Pulmonary artery endothelial cell (primary cell): ENCODE measurements at regions not wholly inside any gene's neighbourhood (a gene's known extent, or its start where the extent isn't known, plus 50 kb on each side); places are given as distances from the start of the nearest gene placed in this dataset.

ENCODE experiments used
- DNase-seq: peaks from one replicate; pipeline ENCODE4 v3.0.0-alpha.2; 2011; ENCODE audit warnings: low read depth, low spot score

DNA sequence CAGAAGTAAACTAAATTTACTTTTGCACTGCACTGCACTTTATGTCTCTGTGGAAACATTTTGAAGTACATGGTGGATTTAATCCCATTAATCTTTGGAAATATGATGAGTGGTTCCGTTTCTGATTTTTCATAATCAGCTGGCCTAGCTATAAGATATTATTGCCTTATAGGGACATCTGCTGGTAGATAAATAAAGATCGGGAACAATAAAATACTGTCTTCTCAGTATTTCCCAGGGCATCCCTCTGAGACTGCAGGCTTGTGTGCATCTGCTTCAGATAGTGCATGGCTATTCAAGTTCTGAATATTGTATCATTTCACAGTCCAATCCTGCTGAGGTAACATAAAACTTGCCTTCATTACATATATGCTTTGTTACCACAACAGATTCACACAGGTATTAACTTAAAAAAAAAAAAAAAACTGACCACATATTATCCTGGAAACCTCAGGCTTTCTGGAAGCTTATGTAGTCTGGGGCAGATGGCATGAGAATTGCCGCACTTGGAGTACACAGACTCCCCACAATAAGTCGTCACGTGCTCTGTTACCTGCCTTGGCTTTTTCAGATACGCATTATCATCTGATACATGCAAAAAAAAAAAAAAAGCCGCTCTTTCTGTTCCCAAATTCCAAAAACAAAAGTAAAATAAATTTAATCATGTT is 330.8 kb upstream of the AGTR1 start:
- DNase-seq: no peak

DNA sequence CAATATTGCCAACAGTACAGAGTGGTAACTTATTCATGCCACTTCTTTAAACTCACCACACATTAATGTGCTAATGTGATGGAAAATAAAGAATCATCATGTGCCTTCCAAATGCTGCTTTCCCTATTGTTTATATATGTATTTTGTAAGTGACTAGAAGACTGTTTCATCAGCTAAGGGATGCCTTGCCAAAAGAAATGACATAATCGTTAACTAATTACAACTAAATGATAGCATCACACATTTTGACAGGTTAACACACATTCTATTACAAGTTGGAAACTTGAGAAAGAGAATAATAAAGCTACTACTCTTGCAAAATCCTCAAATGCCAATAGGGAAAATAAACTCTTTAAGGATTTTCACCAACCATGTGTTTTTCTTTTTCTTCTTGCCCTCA is 329.9 kb upstream of the AGTR1 start:
- DNase-seq: no peak

DNA sequence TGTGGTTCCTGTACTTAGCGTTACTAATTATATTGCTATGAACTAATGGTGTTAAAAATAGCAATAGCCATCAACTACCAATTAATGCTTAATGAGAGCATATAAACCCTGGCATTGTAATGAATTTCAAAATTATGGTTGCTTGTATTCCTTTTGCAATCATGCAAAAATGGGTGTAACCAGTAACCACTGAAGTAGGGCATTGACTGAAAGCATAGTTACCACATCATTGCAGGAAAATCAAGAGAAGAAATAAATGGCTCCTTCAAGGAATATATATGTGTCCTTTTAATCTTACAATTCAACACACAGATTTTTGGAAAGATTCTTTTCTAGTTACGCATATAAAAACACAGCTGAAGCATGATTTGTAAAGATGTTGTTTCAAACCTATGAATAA is 328.3 kb upstream of the AGTR1 start:
- no peak for DNase-seq

DNA sequence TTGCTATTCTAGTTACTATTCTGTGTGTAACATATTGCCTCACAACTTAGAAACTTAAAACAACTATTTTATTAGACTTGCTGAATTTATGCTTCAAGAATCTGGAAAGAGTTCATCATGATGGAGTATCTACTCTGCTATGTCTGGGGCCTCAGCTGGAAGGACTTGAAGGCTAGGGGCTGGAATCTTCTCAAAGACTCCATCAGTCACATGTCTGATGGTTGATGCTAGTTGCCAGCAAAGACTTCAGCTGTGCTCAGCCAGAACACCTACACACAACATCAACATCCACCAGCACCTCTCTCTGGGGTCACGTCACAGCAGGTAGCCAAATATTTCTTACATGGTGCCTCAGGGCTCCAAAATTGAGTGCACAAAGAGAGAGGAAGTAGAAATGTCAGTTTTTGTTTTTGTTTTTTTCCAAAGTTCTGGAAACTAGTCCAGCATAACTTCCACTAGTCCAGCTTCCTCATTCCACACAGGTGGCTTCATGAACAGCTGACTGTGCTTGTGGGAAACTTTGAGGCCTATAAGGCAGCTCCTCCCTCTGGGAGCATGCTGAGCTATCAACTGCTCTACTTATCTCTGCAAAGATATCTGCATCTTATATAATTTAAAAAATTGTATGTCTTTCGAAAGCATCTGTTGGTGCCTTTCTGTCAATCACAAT is 325.4 kb upstream of the AGTR1 start:
- no peak for DNase-seq

DNA sequence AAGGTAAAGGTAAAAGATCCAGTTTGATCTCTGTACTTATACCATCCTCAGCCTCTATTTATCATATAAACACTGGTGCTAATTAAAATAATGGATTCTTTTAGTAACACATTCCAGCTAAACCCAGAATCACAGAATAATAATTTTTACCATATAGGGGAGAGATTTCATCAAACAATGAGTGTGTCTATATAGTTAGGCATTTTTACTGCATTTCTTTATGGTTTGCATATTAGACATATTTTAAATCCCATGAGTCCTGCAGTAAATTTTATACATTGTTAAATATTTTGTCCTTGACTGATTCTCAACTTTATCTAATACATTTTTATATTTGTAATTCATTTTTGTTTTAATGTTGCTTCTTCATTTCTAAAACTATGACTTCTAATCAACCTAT is 323.7 kb upstream of the AGTR1 start:
- DNase-seq: no peak

DNA sequence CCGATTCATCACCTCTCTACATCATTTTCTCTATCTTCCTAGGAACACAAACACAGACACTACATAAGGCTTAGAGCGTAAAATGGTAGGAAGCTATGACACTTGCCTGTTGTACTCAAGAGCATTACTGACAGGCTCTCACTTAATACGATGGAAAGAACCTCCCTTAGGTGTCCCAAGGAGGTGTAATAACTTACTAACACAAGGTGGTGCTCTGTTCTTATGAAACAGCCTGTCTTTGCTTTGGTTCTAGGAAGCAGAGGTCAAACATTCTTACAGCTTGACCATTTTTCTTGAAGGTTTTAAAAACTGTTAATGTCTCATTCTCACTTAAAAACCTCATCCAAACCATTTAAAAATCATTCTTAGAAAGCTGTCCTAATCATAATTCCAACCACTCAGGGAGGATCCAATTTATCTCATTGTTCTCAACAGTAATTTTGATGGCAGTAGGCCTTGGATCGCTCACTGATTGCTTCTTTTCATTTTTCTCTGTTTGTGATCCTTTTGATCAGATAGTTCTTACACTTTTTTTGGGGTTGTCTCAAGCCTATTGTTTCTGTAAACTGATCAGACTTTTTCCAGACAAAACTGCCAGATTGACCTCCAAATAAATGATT is 317.8 kb upstream of the AGTR1 start:
- DNase-seq: peak; percentile 5

DNA sequence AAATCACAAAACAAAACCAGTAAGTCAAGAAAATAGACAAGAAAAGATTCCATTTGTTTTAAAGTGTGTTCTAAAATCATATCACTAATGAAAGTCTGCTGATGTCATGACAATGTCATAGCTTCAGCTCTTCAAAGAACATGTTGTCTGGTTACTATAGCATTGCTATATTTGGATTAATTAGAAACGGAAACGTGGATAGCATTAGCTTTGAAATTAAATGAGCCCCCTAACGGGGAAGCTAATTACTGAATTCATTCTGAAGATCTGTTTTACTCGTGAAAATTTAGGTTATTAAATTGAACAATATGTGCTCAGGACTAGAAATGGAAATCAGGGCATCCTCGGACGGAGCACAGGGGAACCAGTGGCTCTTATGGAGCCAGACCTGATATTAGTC is 316.7 kb upstream of the AGTR1 start:
- DNase-seq: no peak

DNA sequence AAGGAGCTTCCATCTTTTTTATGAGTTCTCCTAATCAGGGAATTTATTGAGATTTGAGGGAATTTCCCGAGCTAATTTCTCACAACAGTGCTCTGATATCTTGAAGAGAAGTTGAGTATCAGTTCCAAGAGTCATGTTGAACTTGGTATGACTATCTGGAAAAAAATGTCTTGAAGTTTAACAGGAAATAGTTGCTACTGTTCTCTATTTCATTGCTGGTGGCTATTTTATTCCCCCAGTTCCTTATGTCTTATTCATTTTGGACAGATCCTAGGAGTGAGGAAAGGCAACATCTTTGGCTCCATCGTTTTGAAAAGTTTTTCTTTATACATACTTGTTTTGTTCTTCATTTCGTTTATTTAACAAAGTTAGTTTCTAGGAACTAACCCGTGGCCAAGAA is 307.8 kb upstream of the AGTR1 start:
- no peak for DNase-seq

DNA sequence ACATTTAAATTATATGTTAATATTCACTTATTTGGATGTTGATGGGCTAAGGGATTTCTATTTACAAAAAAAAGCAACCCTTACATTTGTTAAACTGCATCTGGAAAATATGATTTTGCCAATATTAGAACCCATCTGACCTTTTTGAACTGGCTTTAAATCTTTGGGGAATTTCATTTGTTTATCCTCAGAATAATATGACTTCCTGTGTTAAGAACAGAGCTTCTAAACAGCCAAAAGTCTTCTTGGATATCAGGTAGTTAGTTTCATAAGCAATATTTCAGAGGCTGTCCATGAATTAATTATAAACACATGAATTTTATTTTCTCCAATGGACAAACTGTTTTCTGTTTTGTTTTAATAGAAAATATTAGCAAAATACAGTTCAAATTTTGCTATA is 301.9 kb upstream of the AGTR1 start:
- DNase-seq: no peak

DNA sequence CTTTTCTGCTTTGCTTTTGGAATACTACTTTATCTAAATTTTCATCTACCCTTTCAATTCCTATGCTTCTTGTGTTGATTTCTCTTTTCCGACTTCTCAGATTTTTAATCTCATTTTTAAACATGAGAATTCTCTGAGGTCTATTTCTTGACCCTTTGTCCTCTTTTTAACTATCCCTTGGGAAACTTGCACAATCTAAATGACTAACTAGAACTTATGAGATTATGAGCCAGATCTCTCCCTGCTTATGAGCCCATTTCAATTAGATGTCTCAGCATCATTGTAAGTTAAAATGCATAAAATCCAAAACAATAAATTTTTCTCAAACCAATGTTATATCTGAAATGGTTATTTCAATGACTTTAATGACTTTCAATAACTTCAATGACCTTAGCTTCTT is 296.9 kb upstream of the AGTR1 start:
- DNase-seq: no peak

DNA sequence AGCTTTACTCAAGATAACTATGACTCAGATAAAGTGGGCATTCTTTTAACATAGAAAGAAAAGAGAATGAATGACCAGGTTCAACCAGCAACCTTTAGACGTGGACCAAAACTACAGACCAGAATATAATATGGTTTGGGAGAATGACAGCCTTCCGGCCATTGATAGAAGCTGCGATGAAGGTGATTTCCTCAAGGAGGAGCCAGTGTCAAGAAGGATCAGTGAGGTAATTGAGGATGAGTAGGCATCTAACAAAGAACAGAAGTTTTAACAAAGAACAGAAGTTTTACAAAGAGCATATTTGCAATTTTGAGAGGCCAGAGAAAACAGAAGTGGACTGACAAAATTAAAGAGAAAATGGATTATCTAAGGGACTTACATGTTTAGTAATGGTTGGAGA is 289.0 kb upstream of the AGTR1 start:
- DNase-seq: no peak

DNA sequence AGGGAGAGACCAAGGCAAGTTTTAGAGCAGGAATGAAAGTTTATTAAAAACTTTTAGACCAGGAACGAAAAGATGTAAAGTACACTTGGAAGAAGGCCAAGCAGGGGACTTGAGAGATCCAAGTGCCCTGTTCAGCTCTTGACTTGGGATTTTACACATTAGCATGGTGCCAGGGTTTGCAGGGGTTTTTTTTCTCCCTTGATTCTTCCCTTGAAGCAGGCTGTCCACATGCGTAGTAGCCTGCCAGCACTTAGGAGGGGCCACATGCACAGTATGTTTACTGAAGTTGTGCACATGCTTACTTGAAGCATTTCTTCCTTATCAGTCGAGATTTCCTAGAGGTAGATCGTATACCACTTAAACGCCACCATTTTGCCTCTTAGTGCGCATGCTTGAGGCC is 277.5 kb upstream of the AGTR1 start:
- no peak for DNase-seq

DNA sequence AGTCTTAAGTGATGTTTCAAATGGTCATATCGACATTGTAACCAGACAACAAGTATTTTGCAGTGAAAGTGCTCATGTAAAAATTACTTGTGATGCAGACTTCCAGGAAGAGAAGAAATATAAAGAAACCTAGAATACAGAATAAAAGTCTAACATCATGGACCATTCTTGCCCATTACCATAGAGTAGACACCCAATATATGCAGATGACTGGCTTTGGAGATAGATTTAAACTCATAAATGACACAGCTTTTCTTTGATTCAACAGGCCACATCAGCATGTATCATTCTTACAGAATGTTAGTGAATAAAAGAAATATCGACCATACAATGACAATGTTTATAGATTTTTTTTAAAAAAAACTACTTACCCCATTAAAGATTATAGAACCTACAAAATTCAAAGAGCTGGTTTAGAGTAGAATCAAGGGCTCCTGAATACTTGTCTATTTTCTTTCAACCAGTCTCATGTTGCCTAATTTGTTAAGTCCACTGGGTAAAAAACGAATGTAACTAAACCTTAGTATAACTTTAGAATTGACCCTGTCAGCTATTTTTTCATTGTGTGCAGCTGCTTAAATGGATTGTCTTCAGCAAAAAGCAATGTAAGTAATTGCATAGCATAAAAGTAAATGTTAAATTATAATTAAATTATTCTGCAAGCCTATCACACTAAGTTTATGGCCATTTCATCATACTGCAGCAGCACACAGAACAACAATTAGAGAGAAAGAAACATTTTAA is 268.7 kb upstream of the AGTR1 start:
- DNase-seq: no peak

DNA sequence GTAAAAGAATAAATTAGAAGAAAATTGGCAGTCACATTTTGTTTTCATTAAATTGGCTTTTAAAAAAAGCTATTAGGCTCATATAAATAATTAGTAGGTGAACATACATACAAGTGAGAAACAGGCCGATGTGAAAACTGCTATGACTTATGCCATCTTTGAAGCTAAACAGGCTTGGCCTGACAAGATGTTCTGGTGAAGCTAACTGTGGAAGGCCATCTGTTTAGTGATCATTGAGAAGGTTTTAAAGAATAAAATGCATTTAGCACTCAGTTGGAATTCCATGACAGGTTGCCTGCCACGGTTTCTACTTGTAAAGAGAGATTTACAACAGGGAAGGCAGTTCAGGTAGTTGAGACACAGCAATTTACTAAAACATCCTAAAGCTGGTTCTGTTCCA is 264.0 kb upstream of the AGTR1 start:
- DNase-seq: no peak

DNA sequence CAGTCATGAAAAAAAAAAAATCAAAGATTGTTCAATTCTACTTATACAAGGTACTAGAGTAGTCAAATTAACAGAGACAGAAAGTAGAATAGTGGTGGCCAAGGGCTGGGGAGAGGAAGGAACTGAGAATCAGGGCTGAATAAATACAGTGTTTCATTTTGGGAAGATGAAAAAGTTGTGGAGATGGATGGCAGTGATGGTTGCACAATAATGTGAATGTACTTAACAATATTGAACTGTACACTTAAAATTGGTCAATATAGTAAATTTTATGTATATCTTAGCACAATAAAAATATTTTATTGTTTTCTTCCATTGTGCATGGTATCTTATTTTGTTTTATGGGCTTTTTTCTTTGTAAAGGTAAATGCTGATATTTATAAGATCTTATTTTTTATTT is 262.2 kb upstream of the AGTR1 start:
- DNase-seq: no peak

DNA sequence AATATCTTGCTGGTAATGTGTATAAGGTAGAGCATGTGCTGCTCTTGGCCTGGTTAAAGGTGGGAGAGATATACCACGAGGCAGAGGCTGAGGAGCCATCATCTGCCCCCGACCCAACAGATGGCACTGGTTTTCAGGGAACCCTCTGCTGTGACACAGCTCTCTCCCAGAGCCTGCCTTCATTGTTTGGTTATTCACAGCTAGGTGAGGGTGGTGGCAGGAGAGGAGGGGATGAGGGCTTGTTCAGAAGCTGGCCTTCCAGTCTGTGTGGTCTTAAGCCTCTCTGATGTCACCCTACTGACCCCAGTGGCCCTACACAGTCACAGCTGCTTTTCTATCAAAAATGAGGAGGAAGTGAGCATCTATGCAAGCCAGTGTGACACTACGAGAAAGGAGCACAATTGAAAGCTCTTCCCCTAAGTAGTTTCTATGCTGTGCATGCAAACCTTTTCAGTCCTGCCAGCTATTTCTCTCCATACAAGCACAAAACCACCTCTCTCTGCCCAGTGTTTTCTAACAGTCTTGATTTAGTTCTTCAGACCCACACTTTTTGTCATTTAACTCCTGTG is 258.4 kb upstream of the AGTR1 start:
- DNase-seq: no peak

DNA sequence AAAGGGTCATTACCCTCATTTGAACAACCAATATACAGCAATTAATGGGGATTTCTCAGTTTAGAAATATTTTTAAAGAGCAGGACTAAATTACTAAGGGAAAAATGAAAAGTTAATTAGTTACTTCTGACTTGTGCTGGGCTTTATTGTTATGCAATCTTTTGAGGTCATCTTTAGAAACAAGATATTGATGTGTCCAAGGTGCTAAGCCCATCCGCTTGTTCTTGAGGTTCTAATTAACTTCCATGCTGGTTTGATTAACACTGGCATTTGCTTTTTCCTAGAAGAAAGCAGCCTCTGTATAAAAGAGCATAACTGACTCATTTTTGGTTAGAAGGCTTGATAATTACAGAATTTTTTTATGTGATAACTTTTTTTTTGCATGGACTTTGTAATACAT is 256.5 kb upstream of the AGTR1 start:
- no peak for DNase-seq

DNA sequence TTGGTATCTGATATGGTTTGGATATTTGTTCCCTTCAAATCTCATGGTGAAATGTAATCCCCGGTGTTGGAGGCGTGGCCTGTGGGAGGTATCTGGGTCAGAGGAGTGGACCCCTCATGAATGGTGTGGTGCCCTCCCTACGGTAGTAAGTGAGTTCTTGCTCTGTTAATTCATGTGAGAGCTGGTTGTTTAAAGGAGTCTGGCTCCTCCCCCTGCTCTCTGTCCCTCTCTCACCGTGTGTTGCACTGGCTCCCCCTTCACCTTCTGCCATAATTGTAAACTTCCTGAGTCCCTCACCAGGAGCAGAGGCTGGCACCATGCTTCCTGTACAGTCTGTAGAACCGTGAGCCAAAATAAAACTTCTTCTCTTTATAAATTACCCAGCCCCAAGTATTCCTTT is 246.9 kb upstream of the AGTR1 start:
- no peak for DNase-seq

DNA sequence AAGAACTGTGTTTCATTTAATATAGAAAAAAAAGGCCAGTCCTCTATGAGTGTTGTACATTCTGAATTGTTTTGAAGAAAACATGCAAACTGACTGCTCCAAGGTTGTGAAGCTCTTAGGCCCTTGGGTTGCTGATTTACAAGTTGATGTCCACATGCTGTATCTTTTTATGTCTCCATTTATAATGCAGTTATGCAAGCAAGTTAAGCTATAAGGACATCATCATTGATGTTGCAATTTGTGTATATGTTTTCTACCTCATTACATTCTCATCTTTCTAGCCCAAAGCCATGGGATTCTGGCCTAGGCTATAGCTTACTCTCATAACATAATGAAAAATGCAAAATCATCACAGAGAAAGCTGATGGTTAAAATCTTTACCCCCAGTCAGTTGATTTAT is 245.7 kb upstream of the AGTR1 start:
- no peak for DNase-seq

DNA sequence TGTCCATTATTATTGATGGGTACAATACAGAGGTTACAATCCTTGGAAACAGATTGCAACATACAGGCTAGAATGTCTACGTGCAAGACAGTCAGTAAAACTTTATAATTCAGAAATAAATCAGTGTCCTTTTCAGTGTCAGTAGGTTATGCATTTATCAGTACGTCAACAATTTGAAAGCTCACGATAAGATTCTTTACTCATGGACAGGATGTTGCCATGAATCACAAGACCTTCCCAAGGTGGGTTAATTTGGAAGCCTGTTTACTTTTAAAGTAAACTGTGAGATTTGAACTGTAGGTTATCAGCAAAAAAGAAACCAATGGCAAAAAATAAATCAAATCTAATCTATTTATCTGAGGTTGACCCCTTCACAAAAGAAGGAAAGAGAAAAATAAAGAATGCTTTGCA is 243.9 kb upstream of the AGTR1 start:
- DNase-seq: no peak

DNA sequence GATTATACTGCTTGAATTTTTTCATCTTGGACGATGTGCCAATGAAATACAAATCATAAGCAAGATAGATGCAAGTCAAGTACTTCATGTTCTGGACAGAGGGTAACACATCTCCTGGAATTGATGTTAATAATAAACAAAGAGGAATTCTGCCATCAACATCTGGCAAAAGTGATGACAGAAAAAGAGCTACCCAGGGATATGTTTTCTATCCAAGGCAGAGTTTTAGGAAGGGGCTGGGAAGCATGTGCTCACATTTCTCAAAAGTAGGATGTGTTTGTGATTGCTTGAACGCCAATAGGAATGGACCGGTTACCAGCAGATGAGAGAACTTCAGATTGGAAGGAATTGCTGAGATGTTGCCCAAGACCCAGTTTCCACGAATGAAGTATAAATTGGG is 242.6 kb upstream of the AGTR1 start:
- no peak for DNase-seq

DNA sequence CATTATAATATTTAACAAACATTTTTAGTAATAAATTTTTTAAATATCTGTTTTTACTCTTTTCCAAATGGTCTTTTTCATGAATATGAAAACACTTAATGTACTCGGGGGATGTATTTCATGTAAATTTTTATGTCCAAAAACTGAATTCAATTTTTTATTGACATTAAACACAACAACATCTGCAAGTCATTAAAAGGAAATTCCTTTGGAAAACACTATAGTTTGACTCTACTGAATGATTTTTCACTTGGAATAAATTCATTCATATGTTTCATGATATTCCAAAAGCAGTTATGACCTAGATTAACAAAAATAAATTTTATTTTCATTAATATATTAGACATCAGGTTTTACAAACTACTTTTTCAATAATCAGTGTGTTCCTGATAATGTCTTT is 239.8 kb upstream of the AGTR1 start:
- no peak for DNase-seq
